Body of pancreas (tissue), 4 donors: ENCODE measurements at regions not wholly inside any gene's neighbourhood (a gene's known extent, or its start where the extent isn't known, plus 50 kb on each side); places are given as distances from the start of the nearest gene placed in this dataset.

Experiments
- ATAC-seq: fragments of 150-250 bp; one replicate; pipeline ENCODE4 v1.9.1; 2016
- DNase-seq, 4 donors: peaks; one replicate each; pipeline ENCODE4 v3.0.0-alpha.2; 2019
- H3K27ac ChIP-seq, 4 donors: fragments of 200-600 bp; sonication (generic); 1 replicate in 3 of 4; 2 replicates in 1 of 4; pipeline versions ENCODE4 v1.5.1 to v1.6.1; 2016 to 2019; ENCODE audit warnings: mild to moderate bottlenecking in 1 of 4, mixed read lengths in 1 of 4, moderate library complexity in 1 of 4
- H3K27me3 ChIP-seq, 2 donors: fragments of 200-600 bp; sonication (generic); one replicate each; pipeline ENCODE4 v1.6.0; 2016; ENCODE audit warnings: mild to moderate bottlenecking in 1 of 2
- H3K36me3 ChIP-seq, 2 donors: fragments of 200-600 bp; sonication (generic); replicated peaks in 1 of 2; 2 replicates each; pipeline ENCODE4 v1.5.1; 2016; ENCODE audit warnings: low read depth in 2 of 2; ENCODE audit not compliant: insufficient read depth in 1 of 2
- H3K4me1 ChIP-seq: fragments of 200-600 bp; sonication (generic); one replicate; pipeline ENCODE4 v1.6.0; 2016
- H3K4me3 ChIP-seq, 2 donors: fragments of 200-600 bp; sonication (generic); 1 replicate in 1 of 2; 2 replicates in 1 of 2; pipeline ENCODE4 v1.5.1; 2016 to 2019
- H3K9me3 ChIP-seq, 3 donors: fragments of 200-600 bp; sonication (generic); 1 replicate in 2 of 3; 2 replicates in 1 of 3; pipeline ENCODE4 v1.5.1; 2016
- POLR2A ChIP-seq, 3 donors: fragments of 450-650 bp; IDR thresholded peaks; one replicate each; pipeline ENCODE4 v1.6.1; 2016; ENCODE audit warnings: antibody characterized with exemption in 3 of 3, mild to moderate bottlenecking in 2 of 3
- WGBS, 2 donors: methylation state at CpG; one replicate each; pipeline ENCODE4 v1.1.5; 2017; 5-methylcytosine and 5-hydroxymethylcytosine counted together
- intact Hi-C: fragments of 100-400 bp; cut with DNase I; formaldehyde crosslinking; loops from one replicate; pipeline ENCODE4 v1.15.1; 2023
- TF ChIP-seq, protein P1 (sequence below), 7 experiments: fragments of 450-650 bp in 4 of 7; fragments of 200-600 bp in 3 of 7; sonication (generic) in 3 of 7; IDR thresholded peaks; one replicate each; pipeline ENCODE4 v1.5.1; 2016 to 2019; ENCODE audit warnings: antibody characterized with exemption in 7 of 7

DNA sequence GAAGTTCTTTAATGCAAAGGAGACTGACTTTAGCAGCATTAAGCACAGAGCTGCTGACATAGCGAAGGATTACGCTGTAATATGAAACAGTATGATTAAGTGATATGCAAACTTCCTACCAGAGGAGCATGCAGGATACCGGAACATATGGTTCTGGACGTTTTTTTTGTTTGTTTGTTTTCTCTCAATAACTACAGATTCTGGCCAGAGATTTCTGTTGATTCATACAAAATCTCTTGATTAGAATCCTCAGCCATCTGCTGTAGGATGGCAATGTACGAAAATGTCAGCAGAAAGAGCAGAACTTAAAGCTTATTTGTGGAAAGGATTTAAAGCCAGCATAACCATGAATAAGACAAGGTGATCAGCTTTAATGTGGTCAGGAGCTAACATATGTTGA lies 970.7 kb downstream of the KCNT2 start:
- intact Hi-C loops = no loop called here

DNA sequence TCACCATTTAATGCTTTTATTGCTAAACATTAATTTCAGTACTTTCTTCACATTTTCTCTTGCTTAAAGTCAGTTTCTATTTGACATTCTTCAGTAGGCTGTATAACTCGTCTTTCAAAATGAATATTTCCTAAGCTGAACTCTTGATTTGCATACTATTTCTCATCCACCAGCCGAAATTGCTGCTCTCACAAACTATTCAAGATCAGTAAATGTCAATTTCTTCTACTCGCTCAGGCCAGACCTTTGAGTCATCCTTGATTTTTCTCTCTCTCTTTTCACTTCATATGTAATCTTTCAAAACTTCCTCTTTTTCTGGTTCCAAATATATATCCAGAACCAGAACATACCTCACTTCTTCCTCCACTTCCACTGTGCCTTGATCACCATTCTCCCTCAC lies 990.0 kb downstream of the KCNT2 start:
- no peak for ATAC-seq
- no peaks in the 10 kb centered on the region for H3K9me3 ChIP-seq
- H3K27ac ChIP-seq = no peak overlapping the region
- no peaks in the 10 kb centered on the region for H3K36me3 ChIP-seq
- WGBS, 2 donors = 53% methylated on average over 3 of the region's 3 CpGs
- no peak for TF ChIP-seq POLR2A (IDR thresholded peaks at IDR 0.05)
- TF ChIP-seq, protein P1, sequence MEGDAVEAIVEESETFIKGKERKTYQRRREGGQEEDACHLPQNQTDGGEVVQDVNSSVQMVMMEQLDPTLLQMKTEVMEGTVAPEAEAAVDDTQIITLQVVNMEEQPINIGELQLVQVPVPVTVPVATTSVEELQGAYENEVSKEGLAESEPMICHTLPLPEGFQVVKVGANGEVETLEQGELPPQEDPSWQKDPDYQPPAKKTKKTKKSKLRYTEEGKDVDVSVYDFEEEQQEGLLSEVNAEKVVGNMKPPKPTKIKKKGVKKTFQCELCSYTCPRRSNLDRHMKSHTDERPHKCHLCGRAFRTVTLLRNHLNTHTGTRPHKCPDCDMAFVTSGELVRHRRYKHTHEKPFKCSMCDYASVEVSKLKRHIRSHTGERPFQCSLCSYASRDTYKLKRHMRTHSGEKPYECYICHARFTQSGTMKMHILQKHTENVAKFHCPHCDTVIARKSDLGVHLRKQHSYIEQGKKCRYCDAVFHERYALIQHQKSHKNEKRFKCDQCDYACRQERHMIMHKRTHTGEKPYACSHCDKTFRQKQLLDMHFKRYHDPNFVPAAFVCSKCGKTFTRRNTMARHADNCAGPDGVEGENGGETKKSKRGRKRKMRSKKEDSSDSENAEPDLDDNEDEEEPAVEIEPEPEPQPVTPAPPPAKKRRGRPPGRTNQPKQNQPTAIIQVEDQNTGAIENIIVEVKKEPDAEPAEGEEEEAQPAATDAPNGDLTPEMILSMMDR (IDR thresholded peaks at IDR 0.05) = no peak
- H3K4me3 ChIP-seq = no peak overlapping the region
- intact Hi-C loops = no loop called here
- no peaks in the 10 kb centered on the region for H3K27me3 ChIP-seq
- no peaks in the 10 kb centered on the region for H3K4me1 ChIP-seq
- no peak for DNase-seq

More for the DNA sequence above, 970.7 kb downstream of the KCNT2 start:
- Histone ChIP-seq H3K4me1 (no peaks in the 10 kb centered on the region), H3K9me3 (no peaks in the 10 kb centered on the region), H3K27ac (no peak overlapping the region), H3K27me3 (no peaks in the 10 kb centered on the region), H3K4me3 (no peak overlapping the region), H3K36me3 (no peaks in the 10 kb centered on the region)
- ATAC-seq (no peak), DNase-seq (no peak)
- TF ChIP-seq, protein P1 (IDR thresholded peaks at IDR 0.05) = no peak
- TF ChIP-seq POLR2A (IDR thresholded peaks at IDR 0.05) = no peak
- 12 to 25% methylated on average over 5 of the region's 5 CpGs for WGBS, 2 donors

DNA sequence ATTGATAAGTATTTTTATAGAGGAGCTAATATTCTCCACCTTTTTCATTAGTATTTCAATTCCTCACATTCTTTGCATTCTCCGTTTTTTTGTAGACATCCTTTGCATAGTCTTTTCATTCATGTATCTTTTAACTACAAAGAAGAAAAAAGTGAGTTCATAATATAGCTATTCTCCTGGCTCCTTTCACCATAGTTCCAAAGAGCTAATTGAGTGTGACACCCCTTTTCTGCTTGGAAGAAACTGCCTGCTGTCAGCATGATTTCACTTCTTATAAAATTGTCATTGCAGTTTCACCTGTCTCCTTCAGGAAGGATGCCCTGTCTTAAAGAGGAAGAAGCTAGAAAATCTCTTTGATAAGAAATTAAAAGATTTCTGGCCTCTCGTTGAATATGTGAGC lies 991.1 kb downstream of the KCNT2 start:
- Histone ChIP-seq H3K27me3 (no peaks in the 10 kb centered on the region), H3K4me3 (no peak overlapping the region), H3K27ac (no peak overlapping the region), H3K4me1 (no peaks in the 10 kb centered on the region), H3K36me3 (no peaks in the 10 kb centered on the region), H3K9me3 (no peaks in the 10 kb centered on the region)
- no peak for TF ChIP-seq POLR2A (IDR thresholded peaks at IDR 0.05)
- TF ChIP-seq, protein P1 (IDR thresholded peaks at IDR 0.05) = no peak
- intact Hi-C loops = no loop called here
- no peak for DNase-seq
- ATAC-seq = no peak
- 51 to 52% methylated on average over 2 of the region's 2 CpGs for WGBS, 2 donors

DNA sequence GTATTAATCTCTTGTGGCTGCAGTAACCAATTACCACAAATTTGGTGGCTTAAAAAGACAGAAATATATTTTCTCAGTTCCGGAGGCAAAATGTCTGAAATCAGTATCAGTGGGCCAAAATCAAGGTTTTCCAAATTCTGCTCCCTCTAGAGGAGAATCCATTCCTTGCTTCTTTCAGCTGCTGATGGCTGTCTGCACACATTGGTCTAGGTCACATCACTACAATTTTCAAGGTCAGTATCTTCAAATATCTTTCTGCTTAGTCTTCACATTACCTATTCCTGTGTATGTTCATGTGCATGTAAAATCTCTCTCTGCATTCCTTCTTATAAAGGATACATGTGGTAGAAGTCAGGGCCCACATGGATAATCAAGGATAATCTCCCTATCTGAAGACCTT lies 999.4 kb downstream of the KCNT2 start:
- H3K36me3 ChIP-seq = no peaks in the 10 kb centered on the region
- H3K27me3 ChIP-seq = no peaks in the 10 kb centered on the region
- no peak overlapping the region for H3K4me3 ChIP-seq
- ATAC-seq (no peak), DNase-seq (no peak)
- H3K4me1 ChIP-seq = no peaks in the 10 kb centered on the region
- no peak for TF ChIP-seq POLR2A (IDR thresholded peaks at IDR 0.05)
- TF ChIP-seq, protein P1 (IDR thresholded peaks at IDR 0.05) = no peak
- 50 to 74% methylated on average over 1 of the region's 1 CpG for WGBS, 2 donors
- H3K27ac ChIP-seq = no peak overlapping the region
- H3K9me3 ChIP-seq = no peaks in the 10 kb centered on the region
- intact Hi-C loops = no loop called here

DNA sequence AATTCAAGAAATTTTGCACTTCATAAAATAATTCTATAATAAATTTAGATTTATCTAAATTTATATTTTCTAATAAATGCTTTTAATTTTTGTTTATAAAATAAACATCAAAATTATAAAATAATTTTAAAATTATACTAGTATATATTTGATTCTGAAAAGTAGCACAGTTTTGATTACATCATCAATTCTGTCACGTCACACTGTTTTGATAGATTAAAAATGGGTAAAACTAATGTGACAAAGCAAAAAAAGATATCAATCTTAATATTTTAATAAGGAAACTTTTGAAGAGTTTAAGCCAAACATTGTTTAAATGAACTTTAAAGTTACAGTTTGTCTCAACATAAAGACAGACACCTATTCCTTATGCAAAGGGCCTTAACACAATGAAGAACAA lies 1001.8 kb downstream of the KCNT2 start:
- DNase-seq (no peak), ATAC-seq (no peak)
- Histone ChIP-seq H3K4me1 (no peaks in the 10 kb centered on the region), H3K27me3 (no peaks in the 10 kb centered on the region), H3K27ac (no peak overlapping the region), H3K9me3 (no peaks in the 10 kb centered on the region), H3K36me3 (no peaks in the 10 kb centered on the region), H3K4me3 (no peak overlapping the region)
- WGBS, 2 donors = 46 to 58% methylated on average over 1 of the region's 1 CpG
- intact Hi-C loops = no loop called here
- TF ChIP-seq, protein P1 (IDR thresholded peaks at IDR 0.05) = no peak
- TF ChIP-seq POLR2A (IDR thresholded peaks at IDR 0.05) = no peak
